ENCODE measurements at regions not wholly inside any gene's neighbourhood (a gene's known extent, or its start where the extent isn't known, plus 50 kb on each side); places are given as distances from the start of the nearest gene placed in this dataset.
"Not testable (repeated sequence)": the region's sequence is repeated elsewhere in the genome, so short reads cannot be mapped to it uniquely, and the experiment has no call there.

DNA sequence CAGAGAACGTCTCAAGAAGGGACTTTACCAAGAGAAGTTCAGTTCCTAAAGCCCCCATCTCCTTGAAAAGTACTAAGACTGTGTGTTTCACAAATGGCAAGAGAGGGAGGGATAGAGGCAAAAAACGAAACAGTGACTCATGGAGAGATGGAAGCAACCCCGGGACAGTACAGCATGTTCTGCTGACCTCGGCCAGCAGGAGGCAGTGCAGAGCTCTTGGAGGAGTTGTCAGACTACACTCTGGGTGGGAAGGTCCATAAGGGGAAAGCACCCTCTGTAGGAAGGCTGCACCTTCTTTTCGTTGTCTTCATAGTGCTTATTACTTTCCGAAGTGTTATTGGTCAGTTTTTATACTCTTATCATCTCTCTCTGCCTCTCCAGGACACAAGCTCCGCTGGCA lies 525.2 kb upstream of the CCDC196 start:
- TF ChIP-seq GATA1 (IDR thresholded peaks at IDR 0.05; ENCODE audit: low read depth, low read length) (no peak), POLR2A (IDR thresholded peaks at IDR 0.05; ENCODE audit: low read length) (no peak)
- peak; percentile 62 to 76 for DNase-seq

- no peak for TF ChIP-seq GATA1 (IDR thresholded peaks at IDR 0.05; ENCODE audit: low read depth, low read length)
- TF ChIP-seq POLR2A (IDR thresholded peaks at IDR 0.05; ENCODE audit: low read length): no peak
- DNase-seq: no peak
Measured at GRCh38 chr14:65962952-65963351, 523.2 kb upstream of the CCDC196 start.

- TF ChIP-seq GATA1 (IDR thresholded peaks at IDR 0.05; ENCODE audit: low read depth, low read length) (no peak), POLR2A (IDR thresholded peaks at IDR 0.05; ENCODE audit: low read length) (no peak)
- DNase-seq: no peak
Measured at GRCh38 chr14:65964366-65964765, 521.8 kb upstream of the CCDC196 start.

- TF ChIP-seq POLR2A (IDR thresholded peaks at IDR 0.05; ENCODE audit: low read length) (no peak), GATA1 (IDR thresholded peaks at IDR 0.05; ENCODE audit: low read depth, low read length) (no peak)
- no peak for DNase-seq
Measured at GRCh38 chr14:65966188-65966587, 520.0 kb upstream of the CCDC196 start.

DNA sequence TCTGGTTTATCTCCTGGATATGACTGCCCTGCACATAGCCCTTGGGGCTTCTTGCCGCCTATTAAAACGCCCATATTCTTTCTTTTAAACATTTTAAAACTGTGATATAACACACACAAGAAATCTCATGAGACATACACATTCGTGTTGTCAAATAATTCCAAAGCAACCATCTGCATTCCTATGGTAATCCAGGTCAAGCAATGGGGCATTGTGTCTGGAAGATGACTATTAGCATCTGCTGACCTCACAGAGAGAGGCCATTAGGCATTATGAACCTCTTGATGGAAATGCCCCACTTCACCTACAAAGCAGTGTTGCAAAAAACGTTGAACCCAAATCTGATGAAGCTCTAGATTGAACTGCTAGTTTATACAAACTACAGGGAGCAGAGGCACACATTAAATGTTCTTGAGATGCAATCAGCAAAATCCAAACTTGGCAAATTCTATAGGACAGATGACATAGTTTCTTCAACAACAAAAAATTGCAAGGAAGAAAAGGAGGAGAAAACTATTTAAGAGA lies 513.8 kb upstream of the CCDC196 start:
- TF ChIP-seq POLR2A (IDR thresholded peaks at IDR 0.05; ENCODE audit: low read length): no peak
- no peak for TF ChIP-seq GATA1 (IDR thresholded peaks at IDR 0.05; ENCODE audit: low read depth, low read length)

DNA sequence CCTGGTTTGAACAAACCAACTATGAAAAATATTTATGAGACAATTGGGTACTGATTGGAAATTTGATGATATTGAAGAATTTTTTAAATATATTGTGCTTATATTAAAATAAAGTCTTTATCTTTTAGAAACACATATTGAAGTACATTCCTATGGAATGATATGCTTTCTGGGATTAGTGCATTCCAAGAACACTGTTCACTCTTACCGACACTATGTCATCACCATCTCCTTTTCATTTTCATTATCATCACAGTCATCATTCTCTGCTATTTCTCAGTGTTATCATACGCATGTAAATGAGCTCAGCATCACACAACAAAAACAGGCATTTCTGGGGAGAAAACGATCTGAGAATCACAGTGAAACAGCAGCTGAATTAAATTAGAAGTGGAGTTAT lies 513.3 kb upstream of the CCDC196 start:
- no peak for DNase-seq
- TF ChIP-seq GATA1 (IDR thresholded peaks at IDR 0.05; ENCODE audit: low read depth, low read length): no peak
- TF ChIP-seq POLR2A (IDR thresholded peaks at IDR 0.05; ENCODE audit: low read length): no peak

More for the DNA sequence above, 513.8 kb upstream of the CCDC196 start:
- no peak for DNase-seq

DNA sequence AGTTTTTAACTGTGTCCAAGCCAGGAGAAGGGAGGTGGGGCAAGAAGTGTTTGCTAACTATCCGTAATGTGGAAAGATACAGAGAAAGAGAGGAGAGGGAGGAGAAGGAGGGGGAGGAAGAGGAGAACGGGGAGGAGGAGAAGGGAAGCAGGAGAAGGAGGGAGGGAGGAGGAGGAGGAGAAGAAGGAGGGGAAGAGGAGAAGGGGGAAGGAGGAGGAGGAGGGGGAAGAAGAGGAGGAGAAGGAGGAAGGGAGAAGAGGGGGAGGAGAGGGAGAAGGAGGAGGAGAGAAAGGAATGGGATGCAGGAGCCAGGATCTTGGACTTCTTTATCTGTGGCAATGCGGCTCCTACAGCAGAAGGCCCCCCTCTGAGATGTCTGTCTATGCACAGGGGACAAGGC lies 510.3 kb upstream of the CCDC196 start:
- no peak for DNase-seq
- no peak for TF ChIP-seq POLR2A (IDR thresholded peaks at IDR 0.05; ENCODE audit: low read length)
- no peak for TF ChIP-seq GATA1 (IDR thresholded peaks at IDR 0.05; ENCODE audit: low read depth, low read length)

DNA sequence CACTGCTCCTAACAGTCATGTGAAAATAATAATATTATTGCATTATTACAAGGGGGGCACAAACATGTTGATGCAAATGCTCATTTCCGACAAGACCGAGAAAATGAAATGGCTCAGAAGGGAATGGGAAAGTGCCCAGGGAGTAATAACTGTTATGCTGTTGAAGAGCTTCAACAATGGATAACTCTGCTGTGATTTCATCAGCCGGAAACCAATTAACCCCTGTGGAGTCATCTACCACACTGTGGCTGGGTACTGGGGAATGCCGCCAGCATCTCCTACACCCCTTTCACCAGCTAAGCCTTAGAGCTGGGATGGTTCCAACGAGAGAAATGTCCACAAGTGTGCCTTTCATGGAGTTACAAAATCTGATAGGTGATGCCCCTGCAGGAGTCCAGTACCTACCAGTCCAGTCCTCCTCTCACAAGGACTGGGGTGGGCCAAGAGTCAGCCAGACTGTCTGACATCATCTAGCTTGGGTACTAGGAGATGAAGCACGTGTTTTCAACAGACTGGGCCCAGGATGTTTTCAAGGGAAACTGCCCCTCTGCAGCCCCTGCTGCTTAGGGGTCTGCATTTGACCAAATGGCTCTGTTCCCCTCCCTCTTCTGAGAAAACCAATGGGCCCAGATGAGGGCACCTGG lies 509.3 kb upstream of the CCDC196 start:
- no peak for TF ChIP-seq POLR2A (IDR thresholded peaks at IDR 0.05; ENCODE audit: low read length)
- no peak for TF ChIP-seq GATA1 (IDR thresholded peaks at IDR 0.05; ENCODE audit: low read depth, low read length)
- no peak for DNase-seq

DNA sequence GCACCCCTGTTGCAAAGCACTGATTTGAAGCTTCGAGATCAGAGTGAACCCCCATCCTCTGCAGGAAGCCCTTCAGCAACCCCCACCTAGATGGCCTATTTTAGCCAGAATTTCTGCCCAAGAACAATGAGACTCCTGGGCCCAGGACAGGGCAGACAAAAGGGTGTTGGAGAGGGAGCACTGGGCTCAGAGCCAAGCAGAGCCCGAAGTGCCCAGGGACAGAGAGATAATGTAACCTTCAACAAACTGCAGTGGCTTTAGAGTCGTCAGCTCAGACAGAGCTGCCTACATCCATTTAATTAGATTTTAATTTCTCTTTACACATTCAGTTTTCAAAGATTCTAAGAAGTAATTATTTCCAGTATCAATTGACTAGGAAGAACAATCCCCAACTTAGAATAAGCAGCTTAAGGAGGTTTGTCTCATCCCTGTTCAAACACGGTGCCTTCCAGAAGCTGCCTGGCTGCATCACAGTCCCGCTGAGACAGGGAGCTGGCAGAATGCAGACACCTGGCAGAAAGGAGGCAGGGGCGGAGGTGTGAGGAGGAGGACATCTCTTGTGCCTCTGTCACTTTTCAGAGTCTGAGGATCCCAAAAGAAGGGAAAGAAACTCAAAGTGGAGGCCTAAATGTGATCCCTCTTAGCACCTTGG lies 504.9 kb upstream of the CCDC196 start:
- TF ChIP-seq POLR2A (IDR thresholded peaks at IDR 0.05; ENCODE audit: low read length) (no peak), GATA1 (IDR thresholded peaks at IDR 0.05; ENCODE audit: low read depth, low read length) (no peak)

DNA sequence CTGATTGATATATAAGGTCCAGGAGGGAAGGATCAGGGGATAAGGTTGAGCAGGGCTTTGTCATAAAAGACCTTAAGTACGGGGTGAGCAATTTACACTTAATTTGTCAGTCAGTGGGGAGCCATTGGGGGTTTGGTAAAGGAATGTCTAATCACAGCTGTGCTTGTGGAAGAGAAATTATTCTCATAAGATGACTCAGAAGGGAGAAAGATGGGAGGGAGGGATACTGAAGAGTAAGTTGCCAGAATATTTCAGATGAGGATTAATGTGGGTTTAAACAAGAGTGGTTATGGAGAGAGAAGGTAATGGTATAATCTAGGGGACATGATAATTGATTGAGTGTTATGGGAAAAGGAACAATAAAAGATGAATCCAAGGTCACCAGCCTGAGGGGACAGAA lies 500.1 kb upstream of the CCDC196 start:
- no peak for TF ChIP-seq POLR2A (IDR thresholded peaks at IDR 0.05; ENCODE audit: low read length)
- TF ChIP-seq GATA1 (IDR thresholded peaks at IDR 0.05; ENCODE audit: low read depth, low read length): no peak
- no peak for DNase-seq

More for the DNA sequence above, 504.9 kb upstream of the CCDC196 start:
- DNase-seq: no peak

- TF ChIP-seq POLR2A (IDR thresholded peaks at IDR 0.05; ENCODE audit: low read length) (no peak), GATA1 (IDR thresholded peaks at IDR 0.05; ENCODE audit: low read depth, low read length) (no peak)
Measured at GRCh38 chr14:65989981-65990380, 496.2 kb upstream of the CCDC196 start.

GRCh38 chr14:65991104-65991503 lies 495.1 kb upstream of the CCDC196 start:
- no peak for TF ChIP-seq GATA1 (IDR thresholded peaks at IDR 0.05; ENCODE audit: low read depth, low read length)
- TF ChIP-seq POLR2A (IDR thresholded peaks at IDR 0.05; ENCODE audit: low read length): no peak
- no peak for DNase-seq

More at GRCh38 chr14:65989981-65990380, 496.2 kb upstream of the CCDC196 start:
- DNase-seq: no peak

DNA sequence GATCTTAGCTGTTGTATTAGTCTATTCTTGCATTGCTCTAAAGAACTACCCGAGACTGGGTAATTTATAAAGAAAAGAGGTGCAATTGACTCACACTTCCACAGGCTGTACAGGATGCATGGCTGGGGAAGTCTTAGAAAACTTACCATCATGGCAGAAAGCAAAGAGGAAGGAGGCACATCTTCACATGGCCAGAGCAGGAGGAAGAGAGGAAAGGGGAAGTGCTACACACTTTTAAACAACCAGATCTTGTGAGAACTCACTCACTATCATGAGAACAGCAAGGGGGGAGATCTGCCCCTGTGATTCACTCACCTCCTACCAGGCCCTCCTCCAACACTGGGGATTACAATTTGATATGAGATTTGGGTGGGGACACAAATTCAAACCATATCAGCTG lies 494.2 kb upstream of the CCDC196 start:
- not testable (repeated sequence) for DNase-seq

GRCh38 chr14:65993103-65993502 lies 493.1 kb upstream of the CCDC196 start:
- no peak for DNase-seq
- no peak for TF ChIP-seq POLR2A (IDR thresholded peaks at IDR 0.05; ENCODE audit: low read length)
- no peak for TF ChIP-seq GATA1 (IDR thresholded peaks at IDR 0.05; ENCODE audit: low read depth, low read length)

GRCh38 chr14:65993996-65994395 lies 492.2 kb upstream of the CCDC196 start:
- TF ChIP-seq POLR2A (IDR thresholded peaks at IDR 0.05; ENCODE audit: low read length) (no peak), GATA1 (IDR thresholded peaks at IDR 0.05; ENCODE audit: low read depth, low read length) (no peak)
- DNase-seq: no peak

All from erythroblast (primary cell).